Common myeloid progenitor, CD34-positive (primary cell): ENCODE measurements at regions not wholly inside any gene's neighbourhood (a gene's known extent, or its start where the extent isn't known, plus 50 kb on each side); places are given as distances from the start of the nearest gene placed in this dataset.

Experiments
- CTCF ChIA-PET: fragments of 350-600 bp; sonication (Branson Sonifier 250); formaldehyde crosslinking; loops from one replicate; lab custom pipeline; 2021; ENCODE audit warnings: antibody characterized with exemption; lab: Charles Lee
- POLR2A ChIA-PET: fragments of 350-600 bp; sonication (Branson Sonifier 250); formaldehyde crosslinking; loops from one replicate; lab custom pipeline; 2021; ENCODE audit warnings: antibody characterized with exemption; lab: Charles Lee
- DNase-seq, 3 donors: peaks; one replicate each; pipeline versions ENCODE4 v3.0.0 to v3.0.0-alpha.2; 2013
- H3K27ac ChIP-seq, 2 experiments: 1 replicate in 1 of 2; 2 replicates in 1 of 2; pipeline ENCODE4 v1.7.0; 2013; ENCODE audit warnings: inconsistent platforms in 2 of 2, low read length in 2 of 2, mild to moderate bottlenecking in 2 of 2, low read depth in 1 of 2, moderate library complexity in 1 of 2; ENCODE audit not compliant: severe bottlenecking in 2 of 2, insufficient read depth in 1 of 2, poor library complexity in 1 of 2
- H3K27me3 ChIP-seq, 5 experiments: replicated peaks in 2 of 5; 1 replicate in 3 of 5; 2 replicates in 2 of 5; pipeline versions ENCODE4 v1.6.1 to v1.7.0; 2013; ENCODE audit warnings: low read length in 4 of 5, mild to moderate bottlenecking in 2 of 5, moderate library complexity in 2 of 5, inconsistent platforms in 1 of 5; ENCODE audit not compliant: insufficient read depth in 5 of 5, control insufficient read depth in 4 of 5
- H3K36me3 ChIP-seq, 4 experiments: 1 replicate in 2 of 4; 2 replicates in 2 of 4; pipeline versions ENCODE4 v1.6.1 to v1.7.0; 2013; ENCODE audit warnings: low read length in 3 of 4, control low read depth in 1 of 4, mild to moderate bottlenecking in 1 of 4; ENCODE audit not compliant: control insufficient read depth in 4 of 4, insufficient read depth in 4 of 4
- H3K4me1 ChIP-seq, 4 experiments: 1 replicate in 3 of 4; 2 replicates in 1 of 4; pipeline versions ENCODE4 v1.6.1 to v1.7.1; 2013; ENCODE audit warnings: low read length in 3 of 4, mild to moderate bottlenecking in 3 of 4, control low read depth in 1 of 4, inconsistent platforms in 1 of 4, moderate library complexity in 1 of 4; ENCODE audit not compliant: control insufficient read depth in 4 of 4, insufficient read depth in 4 of 4; ENCODE audit errors: control extremely low read depth in 1 of 4
- H3K4me3 ChIP-seq, 7 experiments: 1 replicate in 4 of 7; 2 replicates in 3 of 7; pipeline versions ENCODE4 v1.5.1 to v1.7.0; 2013; ENCODE audit warnings: mild to moderate bottlenecking in 7 of 7, low read length in 6 of 7, moderate library complexity in 6 of 7, inconsistent platforms in 2 of 7, low read depth in 2 of 7, control low read depth in 1 of 7; ENCODE audit not compliant: insufficient read depth in 4 of 7, control insufficient read depth in 1 of 7; ENCODE audit errors: extremely low read depth in 1 of 7
- H3K9me3 ChIP-seq, 5 experiments: 1 replicate in 4 of 5; 2 replicates in 1 of 5; pipeline versions ENCODE4 v1.6.1 to v1.7.1; 2013; ENCODE audit warnings: low read length in 4 of 5, mild to moderate bottlenecking in 2 of 5, inconsistent platforms in 1 of 5, low read depth in 1 of 5, moderate library complexity in 1 of 5; ENCODE audit not compliant: control insufficient read depth in 4 of 5, insufficient read depth in 2 of 5; ENCODE audit errors: control extremely low read depth in 1 of 5
- WGBS: methylation state at CpG from one replicate; pipeline ENCODE4 v1.1.5; 2013; ENCODE audit not compliant: insufficient coverage; 5-methylcytosine and 5-hydroxymethylcytosine counted together

GRCh38 chr16:8107296-8107695, 483.0 kb downstream of the TMEM114 start:
- POLR2A ChIA-PET: no interaction called here
- 30% methylated on average over 8 of the region's 10 CpGs for WGBS
- H3K27me3 ChIP-seq: no peaks in the 10 kb centered on the region
- H3K4me3 ChIP-seq: no peak overlapping the region
- H3K9me3 ChIP-seq: no peaks in the 10 kb centered on the region
- no peaks in the 10 kb centered on the region for H3K36me3 ChIP-seq
- H3K4me1 ChIP-seq: peaks cover 0 to 8% (median 4%) of the 10 kb centered on the region in 4 experiments
- CTCF ChIA-PET: no interaction called here
- peak; percentile 18 to 70 (median 26) for DNase-seq
- H3K27ac ChIP-seq: no peak overlapping the region

- H3K36me3 ChIP-seq: no peaks in the 10 kb centered on the region
- no peaks in the 10 kb centered on the region for H3K9me3 ChIP-seq
- H3K27ac ChIP-seq: no peak overlapping the region
- ChIA-PET POLR2A (no interaction called here), CTCF (no interaction called here)
- no peak overlapping the region for H3K4me3 ChIP-seq
- H3K4me1 ChIP-seq: peaks cover 0 to 8% (median 4%) of the 10 kb centered on the region in 4 experiments
- WGBS: 99% methylated on average over 7 of the region's 8 CpGs
- H3K27me3 ChIP-seq: no peaks in the 10 kb centered on the region
- DNase-seq: no peak
These were observed 486.5 kb downstream of the TMEM114 start for GRCh38 chr16:8103649-8104289.

DNA sequence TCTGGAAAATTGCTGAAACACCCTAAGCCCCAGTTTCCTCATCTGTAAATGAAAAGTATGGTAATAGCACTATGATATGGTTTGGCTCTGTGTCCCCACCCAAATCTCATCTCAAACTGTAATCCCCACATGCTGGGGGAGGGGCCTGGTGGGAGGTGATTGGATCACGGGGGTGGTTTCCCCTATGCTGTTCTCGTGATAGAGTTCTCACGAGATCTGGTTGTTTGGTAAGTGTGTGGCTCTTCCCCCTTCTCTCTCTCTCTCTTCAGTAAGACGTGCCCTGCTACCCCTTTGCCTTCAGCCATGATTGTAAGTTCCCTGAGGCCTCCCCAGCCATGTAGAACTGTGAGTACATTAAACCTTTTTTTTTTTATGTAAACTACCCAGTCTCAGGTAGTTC, 490.7 kb downstream of the TMEM114 start:
- H3K9me3 ChIP-seq: peaks cover 0 to 2% (median 0%) of the 10 kb centered on the region in 5 experiments
- DNase-seq: no peak
- H3K27ac ChIP-seq: no peak overlapping the region
- no CpG with 5 or more reads among the region's 4 CpGs for WGBS
- no peak overlapping the region for H3K4me3 ChIP-seq
- POLR2A ChIA-PET: no interaction called here
- no peaks in the 10 kb centered on the region for H3K36me3 ChIP-seq
- no peaks in the 10 kb centered on the region for H3K4me1 ChIP-seq
- CTCF ChIA-PET: no interaction called here
- H3K27me3 ChIP-seq: no peaks in the 10 kb centered on the region

DNA sequence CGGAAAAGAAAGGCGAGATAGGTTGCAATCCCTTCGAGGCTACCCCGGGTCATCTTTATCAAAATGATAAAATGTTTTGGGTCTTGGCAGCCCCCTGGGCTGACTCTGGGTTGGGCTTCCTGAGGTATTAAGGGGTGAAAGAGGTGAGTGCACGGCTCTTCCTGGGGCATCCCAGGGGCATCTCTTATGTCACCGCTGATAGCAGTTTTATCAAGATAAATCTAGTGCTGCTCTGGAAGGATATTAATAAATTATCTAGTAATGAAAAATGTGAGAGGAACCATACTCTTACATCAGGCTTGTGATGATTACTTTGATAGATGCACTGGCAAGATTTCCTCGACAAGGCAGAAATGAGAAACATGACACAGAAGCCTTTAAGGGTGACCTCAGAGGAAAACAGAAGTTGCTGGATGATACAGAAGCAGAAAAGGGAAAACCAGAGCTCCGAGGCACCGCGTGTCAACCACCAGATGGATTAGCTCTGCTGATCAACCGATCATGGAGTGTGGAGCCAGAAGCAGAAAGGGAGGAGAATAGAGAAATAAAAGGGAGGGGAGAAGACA, 491.3 kb downstream of the TMEM114 start:
- ChIA-PET CTCF (no interaction called here), POLR2A (no interaction called here)
- Histone ChIP-seq H3K4me1 (no peaks in the 10 kb centered on the region), H3K27me3 (no peaks in the 10 kb centered on the region), H3K36me3 (no peaks in the 10 kb centered on the region), H3K4me3 (no peak overlapping the region), H3K27ac (no peak overlapping the region), H3K9me3 (peaks cover 0 to 2% (median 0%) of the 10 kb centered on the region in 5 experiments)
- WGBS: 89% methylated on average over 8 of the region's 11 CpGs
- DNase-seq: no peak

DNA sequence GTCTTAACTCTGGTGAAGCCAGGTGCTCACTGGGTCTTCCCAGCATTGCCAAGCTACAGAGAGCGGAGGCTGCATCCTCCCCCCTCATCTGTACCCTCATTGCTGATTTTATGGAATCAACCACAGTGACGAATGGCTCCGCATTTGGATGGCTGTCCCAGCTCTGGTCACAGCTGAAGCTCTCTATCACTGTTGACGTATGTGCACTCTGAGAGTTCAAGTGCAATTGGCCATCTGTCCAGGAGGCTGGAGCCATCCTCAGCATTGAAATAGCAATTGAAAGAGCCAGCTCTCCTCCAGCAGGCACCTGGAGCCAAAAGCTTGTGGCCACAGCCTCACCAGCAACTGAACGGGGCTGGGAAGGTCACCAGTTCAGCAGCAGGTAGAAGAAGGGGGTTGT, 494.1 kb downstream of the TMEM114 start:
- Histone ChIP-seq H3K9me3 (peaks cover 0 to 2% (median 0%) of the 10 kb centered on the region in 5 experiments), H3K27me3 (no peaks in the 10 kb centered on the region), H3K27ac (no peak overlapping the region), H3K36me3 (no peaks in the 10 kb centered on the region), H3K4me3 (no peak overlapping the region), H3K4me1 (no peaks in the 10 kb centered on the region)
- CTCF ChIA-PET: interaction anchor here (0.6 kb wide), 1 partner anchor 215 kb away, joined by 4 read pairs; no protein-coding TSS in a partner anchor
- WGBS: 96% methylated on average over 5 of the region's 5 CpGs
- POLR2A ChIA-PET: no interaction called here
- no peak for DNase-seq

GRCh38 chr16:8094696-8095095, 495.6 kb downstream of the TMEM114 start:
- Histone ChIP-seq H3K4me3 (no peak overlapping the region), H3K27ac (no peak overlapping the region), H3K27me3 (no peaks in the 10 kb centered on the region), H3K36me3 (no peaks in the 10 kb centered on the region), H3K9me3 (peaks cover 0 to 2% (median 0%) of the 10 kb centered on the region in 5 experiments), H3K4me1 (no peaks in the 10 kb centered on the region)
- ChIA-PET CTCF (interaction anchor here (0.6 kb wide), 1 partner anchor 11 kb away, joined by 6 read pairs; no protein-coding TSS in a partner anchor), POLR2A (no interaction called here)
- 96% methylated on average over 4 of the region's 5 CpGs for WGBS
- DNase-seq: no peak

GRCh38 chr16:8088820-8089338, 501.4 kb downstream of the TMEM114 start:
- Histone ChIP-seq H3K9me3 (no peaks in the 10 kb centered on the region), H3K27ac (no peak overlapping the region), H3K4me1 (no peaks in the 10 kb centered on the region), H3K27me3 (no peaks in the 10 kb centered on the region), H3K4me3 (no peak overlapping the region), H3K36me3 (no peaks in the 10 kb centered on the region)
- POLR2A ChIA-PET: no interaction called here
- DNase-seq: no peak
- CTCF ChIA-PET: no interaction called here
- 100% methylated on average over 1 of the region's 2 CpGs for WGBS
